Epithelial cell of prostate (primary cell): ENCODE measurements at regions not wholly inside any gene's neighbourhood (a gene's known extent, or its start where the extent isn't known, plus 50 kb on each side); places are given as distances from the start of the nearest gene placed in this dataset.
"Not testable (repeated sequence)": the region's sequence is repeated elsewhere in the genome, so short reads cannot be mapped to it uniquely, and the experiment has no call there.

Source experiments
- DNase-seq: peaks from one replicate; pipeline ENCODE4 v3.0.0-alpha.2; 2011; ENCODE audit warnings: low read depth, low spot score
- H3K27ac ChIP-seq: fragments of 450-650 bp; 2 replicates; pipeline ENCODE4 v1.5.1; 2017; ENCODE audit warnings: mild to moderate bottlenecking

- H3K27ac ChIP-seq = no peak overlapping the region
- DNase-seq = no peak
Observed at GRCh38 chr10:6678211-6678803, 98.2 kb upstream of the PRKCQ start.

- not testable (repeated sequence) for DNase-seq, H3K27ac ChIP-seq
Observed at GRCh38 chr10:6677129-6677528, 97.1 kb upstream of the PRKCQ start.

- H3K27ac ChIP-seq = no peak overlapping the region
- no peak for DNase-seq
Observed at GRCh38 chr10:6674291-6674690, 94.2 kb upstream of the PRKCQ start.

GRCh38 chr10:6671976-6672375 lies 91.9 kb upstream of the PRKCQ start:
- no peak overlapping the region for H3K27ac ChIP-seq
- DNase-seq = no peak

- DNase-seq = peak; percentile 10
- H3K27ac ChIP-seq = no peak overlapping the region
Observed at GRCh38 chr10:6669269-6669859, 89.3 kb upstream of the PRKCQ start.

- no peak for DNase-seq
- no peak overlapping the region for H3K27ac ChIP-seq
Observed at GRCh38 chr10:6667679-6668270, 87.7 kb upstream of the PRKCQ start.

- H3K27ac ChIP-seq = no peak overlapping the region
- no peak for DNase-seq
Observed at GRCh38 chr10:6667150-6667549, 87.1 kb upstream of the PRKCQ start.

GRCh38 chr10:6665847-6666246 lies 85.8 kb upstream of the PRKCQ start:
- no peak overlapping the region for H3K27ac ChIP-seq
- DNase-seq = no peak

- no peak for DNase-seq
- H3K27ac ChIP-seq = no peak overlapping the region
Observed at GRCh38 chr10:6660460-6660859, 80.4 kb upstream of the PRKCQ start.

GRCh38 chr10:6659451-6659850 lies 79.4 kb upstream of the PRKCQ start:
- H3K27ac ChIP-seq = no peak overlapping the region
- no peak for DNase-seq

GRCh38 chr10:6657669-6658068 lies 77.6 kb upstream of the PRKCQ start:
- no peak overlapping the region for H3K27ac ChIP-seq
- DNase-seq = no peak

- DNase-seq = no peak
- no peak overlapping the region for H3K27ac ChIP-seq
Observed at GRCh38 chr10:6657196-6657595, 77.1 kb upstream of the PRKCQ start.

- H3K27ac ChIP-seq = no peak overlapping the region
- no peak for DNase-seq
Observed at GRCh38 chr10:6654571-6654970, 74.5 kb upstream of the PRKCQ start.

- no peak overlapping the region for H3K27ac ChIP-seq
- DNase-seq = no peak
Observed at GRCh38 chr10:6650586-6650985, 70.5 kb upstream of the PRKCQ start.

- no peak for DNase-seq
- H3K27ac ChIP-seq = no peak overlapping the region
Observed at GRCh38 chr10:6649903-6650302, 69.8 kb upstream of the PRKCQ start.

GRCh38 chr10:6648894-6649720 lies 69.0 kb upstream of the PRKCQ start:
- DNase-seq = no peak
- H3K27ac ChIP-seq = no peak overlapping the region

GRCh38 chr10:6647811-6648526 lies 67.9 kb upstream of the PRKCQ start:
- DNase-seq = no peak
- H3K27ac ChIP-seq = no peak overlapping the region

- no peak for DNase-seq
- no peak overlapping the region for H3K27ac ChIP-seq
Observed at GRCh38 chr10:6643962-6644361, 63.9 kb upstream of the PRKCQ start.

GRCh38 chr10:6642876-6643275 lies 62.8 kb upstream of the PRKCQ start:
- no peak overlapping the region for H3K27ac ChIP-seq
- DNase-seq = no peak

- DNase-seq = no peak
Observed at GRCh38 chr10:6640433-6641040, 60.5 kb upstream of the PRKCQ start.

More at GRCh38 chr10:6640433-6641040, 60.5 kb upstream of the PRKCQ start:
- H3K27ac ChIP-seq = no peak overlapping the region
